Esophagus muscularis mucosa (tissue), 4 donors: ENCODE measurements at regions not wholly inside any gene's neighbourhood (a gene's known extent, or its start where the extent isn't known, plus 50 kb on each side); places are given as distances from the start of the nearest gene placed in this dataset.

ENCODE experiments used
- DNase-seq: peaks from one replicate; pipeline ENCODE4 v3.0.0-alpha.2; 2017; ENCODE audit errors: extremely low spot score
- H3K27ac ChIP-seq, 4 donors: fragments of 200-600 bp; sonication (generic); replicated peaks in 1 of 4; 1 replicate in 3 of 4; 2 replicates in 1 of 4; pipeline ENCODE4 v1.5.1; 2016 to 2019; ENCODE audit warnings: mild to moderate bottlenecking in 1 of 4
- H3K27me3 ChIP-seq, 4 donors: fragments of 200-600 bp; sonication (generic); one replicate each; pipeline versions ENCODE4 v1.5.1 to v1.6.0; 2016 to 2019
- H3K36me3 ChIP-seq, 4 donors: fragments of 200-600 bp; sonication (generic); one replicate each; pipeline ENCODE4 v1.5.1; 2016 to 2019
- H3K4me1 ChIP-seq, 4 donors: fragments of 200-600 bp; sonication (generic); one replicate each; pipeline ENCODE4 v1.5.1; 2016 to 2019
- H3K4me3 ChIP-seq, 4 donors: fragments of 200-600 bp; sonication (generic); 1 replicate in 2 of 4; 2 replicates in 2 of 4; pipeline ENCODE4 v1.5.1; 2016 to 2019; ENCODE audit warnings: mild to moderate bottlenecking in 4 of 4, moderate library complexity in 1 of 4
- H3K9me3 ChIP-seq, 4 donors: fragments of 200-600 bp; sonication (generic); 1 replicate in 3 of 4; 2 replicates in 1 of 4; pipeline ENCODE4 v1.5.1; 2016 to 2019
- CTCF ChIP-seq, 3 experiments: fragments of 200-600 bp in 2 of 3; fragments of 450-650 bp in 1 of 3; sonication (generic) in 2 of 3; IDR thresholded peaks; one replicate each; pipeline ENCODE4 v1.5.1; 2017 to 2019; ENCODE audit warnings: antibody characterized with exemption in 3 of 3, mild to moderate bottlenecking in 2 of 3, moderate library complexity in 1 of 3
- EP300 ChIP-seq: sonication (generic); formaldehyde crosslinking; IDR thresholded peaks from one replicate; pipeline ENCODE4 v1.6.1; 2017; ENCODE audit warnings: antibody characterized with exemption
- POLR2A ChIP-seq: fragments of 450-650 bp; IDR thresholded peaks from one replicate; pipeline ENCODE4 v1.6.1; 2017; ENCODE audit warnings: antibody characterized with exemption, moderate library complexity, mild to moderate bottlenecking, low read depth
- POLR2AphosphoS5 ChIP-seq, 2 donors: sonication (generic); formaldehyde crosslinking; IDR thresholded peaks; one replicate each; pipeline ENCODE4 v1.6.1; 2017; ENCODE audit warnings: antibody characterized with exemption in 2 of 2
- WGBS: methylation state at CpG from one replicate; pipeline ENCODE4 v1.1.5; 2018; 5-methylcytosine and 5-hydroxymethylcytosine counted together
- intact Hi-C: fragments of 100-400 bp; cut with DNase I; formaldehyde crosslinking; loops from one replicate; pipeline ENCODE4 v1.15.1; 2023

DNA sequence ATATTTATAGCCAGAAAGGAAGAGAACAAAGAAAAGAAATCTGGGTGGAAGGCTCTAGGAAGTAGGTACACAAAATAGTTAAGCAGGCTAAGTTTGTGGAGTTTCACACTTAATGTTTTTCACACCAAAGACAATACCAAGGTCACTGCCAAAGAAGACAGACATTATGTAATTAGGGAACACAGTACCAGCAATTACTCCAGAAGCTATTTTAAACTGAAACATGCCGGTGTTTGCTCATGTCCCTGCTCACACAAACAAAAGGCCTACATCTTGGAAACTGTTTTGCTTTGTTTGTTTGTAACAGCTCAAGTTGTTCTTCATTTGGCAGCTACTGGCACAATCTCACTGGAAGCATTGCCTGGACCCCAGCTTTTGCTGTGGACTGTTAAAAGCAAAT lies 88.5 kb upstream of the DAB1 start:
- H3K9me3 ChIP-seq, result no peaks in the 10 kb centered on the region
- TF ChIP-seq CTCF (IDR thresholded peaks at IDR 0.05) (no peak), POLR2AphosphoS5 (IDR thresholded peaks at IDR 0.05) (no peak), POLR2A (no peak), EP300 (no peak)
- H3K4me3 ChIP-seq, result no peak overlapping the region
- no peak for DNase-seq
- WGBS, result 33% methylated on average over 1 of the region's 1 CpG
- H3K27me3 ChIP-seq, result no peaks in the 10 kb centered on the region
- intact Hi-C loops, result no loop called here
- no peak overlapping the region for H3K27ac ChIP-seq
- peaks cover 0 to 6% (median 0%) of the 10 kb centered on the region in 4 donors for H3K4me1 ChIP-seq
- no peaks in the 10 kb centered on the region for H3K36me3 ChIP-seq

GRCh38 chr1:57506941-57507340 lies 83.1 kb upstream of the DAB1 start:
- intact Hi-C loops, result no loop called here
- Histone ChIP-seq H3K4me1 (no peaks in the 10 kb centered on the region), H3K36me3 (no peaks in the 10 kb centered on the region), H3K4me3 (no peak overlapping the region), H3K27me3 (no peaks in the 10 kb centered on the region), H3K27ac (no peak overlapping the region), H3K9me3 (no peaks in the 10 kb centered on the region)
- no peak for DNase-seq
- no peak for TF ChIP-seq POLR2AphosphoS5 (IDR thresholded peaks at IDR 0.05)
- TF ChIP-seq POLR2A, result no peak
- TF ChIP-seq CTCF (IDR thresholded peaks at IDR 0.05), result no peak
- no peak for TF ChIP-seq EP300
- WGBS, result 90% methylated on average over 5 of the region's 5 CpGs

GRCh38 chr1:57503337-57503736 lies 79.5 kb upstream of the DAB1 start:
- WGBS, result 83% methylated on average over 1 of the region's 1 CpG
- TF ChIP-seq EP300 (no peak), CTCF (IDR thresholded peaks at IDR 0.05) (no peak), POLR2A (no peak), POLR2AphosphoS5 (IDR thresholded peaks at IDR 0.05) (no peak)
- H3K9me3 ChIP-seq, result no peaks in the 10 kb centered on the region
- intact Hi-C loops, result no loop called here
- no peak overlapping the region for H3K27ac ChIP-seq
- H3K4me3 ChIP-seq, result no peak overlapping the region
- DNase-seq, result no peak
- H3K27me3 ChIP-seq, result no peaks in the 10 kb centered on the region
- no peaks in the 10 kb centered on the region for H3K36me3 ChIP-seq
- no peaks in the 10 kb centered on the region for H3K4me1 ChIP-seq

DNA sequence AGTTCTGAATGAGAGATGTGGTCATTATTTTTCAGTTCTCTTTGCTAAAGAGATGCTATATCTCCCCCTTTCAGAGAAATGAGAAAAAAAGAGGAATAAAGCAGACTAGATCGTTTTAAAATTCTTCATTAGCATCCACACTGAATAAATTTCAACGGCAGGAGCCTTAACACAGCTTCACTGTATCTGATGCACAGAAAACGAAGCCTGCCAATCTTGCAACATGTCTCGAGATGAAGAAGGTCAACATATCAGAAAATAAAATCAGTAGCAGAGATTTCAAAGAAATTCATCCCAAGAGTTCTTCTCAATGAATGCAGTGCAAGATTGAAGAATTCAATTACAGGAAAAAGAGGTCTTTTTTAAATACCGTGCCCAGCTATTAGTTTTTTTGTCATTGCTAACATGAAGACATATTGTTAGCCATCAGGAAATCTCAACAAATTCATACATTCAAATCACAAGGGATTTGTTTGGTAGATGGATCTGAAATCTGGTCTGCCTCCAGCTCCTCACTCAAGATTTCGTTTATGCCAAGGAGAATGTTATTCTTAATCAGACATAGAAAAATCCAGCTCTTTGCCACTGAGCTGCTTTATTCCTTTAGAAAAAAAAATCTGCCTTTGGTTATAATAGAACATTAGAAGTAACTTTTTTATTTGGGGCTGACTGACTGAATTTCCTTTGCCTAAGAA lies 76.4 kb upstream of the DAB1 start:
- Histone ChIP-seq H3K9me3 (no peaks in the 10 kb centered on the region), H3K27me3 (no peaks in the 10 kb centered on the region), H3K4me3 (no peak overlapping the region), H3K36me3 (no peaks in the 10 kb centered on the region), H3K27ac (no peak overlapping the region), H3K4me1 (no peaks in the 10 kb centered on the region)
- DNase-seq, result no peak
- TF ChIP-seq POLR2A (no peak), POLR2AphosphoS5 (IDR thresholded peaks at IDR 0.05) (no peak), EP300 (no peak), CTCF (IDR thresholded peaks at IDR 0.05) (no peak)
- intact Hi-C loops, result no loop called here
- 69% methylated on average over 6 of the region's 6 CpGs for WGBS

DNA sequence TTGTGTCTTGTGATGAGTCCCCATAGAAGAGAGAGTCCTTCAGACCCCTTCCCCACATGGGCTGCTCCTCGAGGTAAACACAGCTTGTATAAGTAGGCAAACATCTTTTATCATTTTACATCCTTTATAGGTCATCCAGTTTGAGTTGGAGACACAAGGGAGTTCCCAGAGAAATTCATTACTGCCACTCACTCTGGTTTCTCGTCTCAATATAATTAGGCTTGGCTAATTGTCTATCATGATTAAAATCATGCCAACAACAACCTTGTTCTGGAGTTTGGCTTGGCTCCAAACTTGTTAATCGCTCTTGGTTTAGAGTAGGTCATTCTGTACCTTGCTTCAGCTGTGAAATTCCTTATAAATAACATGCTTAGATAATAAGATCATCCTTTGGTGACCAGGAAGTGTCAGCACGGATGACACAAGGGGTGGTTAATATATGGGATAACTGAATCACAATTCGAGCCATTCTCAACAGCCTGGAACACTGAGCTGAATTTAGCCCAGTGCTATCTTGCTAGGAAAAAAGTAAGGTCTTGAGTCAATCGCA lies 70.7 kb upstream of the DAB1 start:
- peaks cover 0 to 4% (median 0%) of the 10 kb centered on the region in 4 donors for H3K4me1 ChIP-seq
- 85% methylated on average over 6 of the region's 6 CpGs for WGBS
- no peak for DNase-seq
- no peaks in the 10 kb centered on the region for H3K27me3 ChIP-seq
- H3K9me3 ChIP-seq, result no peaks in the 10 kb centered on the region
- no peak overlapping the region for H3K4me3 ChIP-seq
- no peaks in the 10 kb centered on the region for H3K36me3 ChIP-seq
- TF ChIP-seq POLR2AphosphoS5 (IDR thresholded peaks at IDR 0.05) (no peak), EP300 (no peak), CTCF (IDR thresholded peaks at IDR 0.05) (no peak), POLR2A (no peak)
- intact Hi-C loops, result no loop called here
- no peak overlapping the region for H3K27ac ChIP-seq
